ENCODE measurements at regions not wholly inside any gene's neighbourhood (a gene's known extent, or its start where the extent isn't known, plus 50 kb on each side); places are given as distances from the start of the nearest gene placed in this dataset.

DNA sequence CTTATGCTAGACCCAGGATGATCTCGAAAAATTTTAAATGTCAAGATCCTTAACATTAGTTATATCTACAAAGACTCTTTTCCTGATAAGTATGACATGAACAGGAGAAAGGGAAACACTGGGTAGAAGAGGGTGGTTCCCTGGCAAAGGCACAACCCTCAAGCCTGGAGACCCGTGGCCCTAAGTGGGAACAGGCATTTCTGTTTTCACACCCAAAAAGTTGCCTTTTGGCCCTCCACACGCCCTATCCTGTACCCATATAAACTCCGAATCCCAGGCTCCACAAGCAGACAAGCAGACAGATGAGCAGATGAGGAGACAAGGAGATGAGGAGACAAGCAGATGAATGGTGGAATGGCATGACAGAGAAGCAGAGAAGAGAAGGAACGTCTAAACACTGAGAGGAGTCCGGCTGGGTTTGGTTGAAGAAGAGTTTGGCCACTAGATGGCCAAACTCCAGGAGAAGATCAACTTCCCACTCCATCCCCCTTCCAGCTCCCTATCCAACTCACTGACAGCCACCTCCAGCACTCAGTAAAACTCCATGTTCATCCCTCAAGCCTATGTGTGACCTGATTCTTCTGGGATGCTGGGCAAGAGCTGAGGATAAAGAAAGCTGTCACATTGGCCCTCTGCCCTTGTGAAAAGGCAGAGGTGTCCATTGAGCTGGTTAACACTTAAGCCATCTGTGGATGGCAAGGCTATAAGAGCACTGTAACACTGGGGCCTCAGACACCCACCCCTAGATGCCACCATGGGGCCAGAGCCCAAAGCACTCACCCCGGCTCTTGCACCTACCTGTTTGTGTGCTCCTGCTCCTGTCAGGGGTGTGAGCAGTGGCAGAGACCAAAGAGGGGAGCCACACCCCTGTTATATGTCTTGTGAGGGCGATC is 139.6 kb upstream of the FAM20A start:
- no peak for DNase-seq (ENCODE audit: low spot score)

DNA sequence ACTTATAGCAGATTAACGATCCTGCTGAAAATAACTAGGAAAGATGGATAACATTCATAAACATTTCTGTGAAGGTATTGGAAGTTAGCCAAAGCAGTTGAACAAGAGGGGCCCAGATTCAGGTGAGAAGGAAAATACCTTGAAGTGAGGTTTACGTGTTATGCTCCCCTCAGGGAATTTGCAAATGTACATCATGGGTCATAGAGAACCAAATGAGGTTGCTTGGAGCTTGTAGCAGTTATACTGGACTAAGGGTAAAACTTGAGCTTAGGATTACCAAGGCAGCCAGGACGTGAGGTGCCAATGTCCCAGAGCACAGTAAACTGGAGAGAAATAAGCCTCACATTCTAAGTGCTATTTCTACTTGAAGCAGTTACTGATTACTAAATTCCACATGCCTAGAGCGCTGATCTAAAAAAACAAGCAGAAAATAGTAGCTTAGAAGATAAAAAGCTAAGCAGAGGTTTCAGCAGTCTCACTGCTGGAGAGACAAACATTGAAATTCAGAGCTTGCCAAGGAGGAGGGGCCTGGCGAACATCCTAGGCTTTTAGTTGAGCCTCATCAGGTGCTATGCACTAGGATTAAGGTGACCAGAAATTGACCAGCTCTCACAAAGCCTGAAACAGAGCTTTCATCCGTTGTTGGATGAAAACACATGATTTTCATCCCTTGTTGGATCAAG is 136.7 kb upstream of the FAM20A start:
- DNase-seq (ENCODE audit: low spot score) = no peak

DNA sequence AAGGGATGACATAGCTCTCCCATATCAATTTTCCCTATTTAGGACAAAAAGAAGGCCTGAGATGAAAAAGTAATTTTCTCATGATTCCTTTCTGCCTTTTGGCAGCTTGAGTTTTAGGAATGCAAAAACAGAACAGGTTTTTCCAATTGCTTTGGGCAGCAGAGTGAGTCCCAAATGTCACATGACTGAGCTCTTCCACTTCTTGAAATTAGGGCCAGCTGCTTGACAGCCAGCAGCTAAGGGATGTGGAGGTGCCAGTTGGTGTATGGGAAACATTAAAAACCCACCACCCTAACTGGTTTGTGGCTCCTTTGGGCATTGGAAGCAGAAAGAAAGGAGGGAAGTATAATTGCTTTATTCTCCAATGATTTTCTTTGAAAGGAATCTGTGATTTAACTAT is 133.8 kb upstream of the FAM20A start:
- DNase-seq (ENCODE audit: low spot score) = no peak

DNA sequence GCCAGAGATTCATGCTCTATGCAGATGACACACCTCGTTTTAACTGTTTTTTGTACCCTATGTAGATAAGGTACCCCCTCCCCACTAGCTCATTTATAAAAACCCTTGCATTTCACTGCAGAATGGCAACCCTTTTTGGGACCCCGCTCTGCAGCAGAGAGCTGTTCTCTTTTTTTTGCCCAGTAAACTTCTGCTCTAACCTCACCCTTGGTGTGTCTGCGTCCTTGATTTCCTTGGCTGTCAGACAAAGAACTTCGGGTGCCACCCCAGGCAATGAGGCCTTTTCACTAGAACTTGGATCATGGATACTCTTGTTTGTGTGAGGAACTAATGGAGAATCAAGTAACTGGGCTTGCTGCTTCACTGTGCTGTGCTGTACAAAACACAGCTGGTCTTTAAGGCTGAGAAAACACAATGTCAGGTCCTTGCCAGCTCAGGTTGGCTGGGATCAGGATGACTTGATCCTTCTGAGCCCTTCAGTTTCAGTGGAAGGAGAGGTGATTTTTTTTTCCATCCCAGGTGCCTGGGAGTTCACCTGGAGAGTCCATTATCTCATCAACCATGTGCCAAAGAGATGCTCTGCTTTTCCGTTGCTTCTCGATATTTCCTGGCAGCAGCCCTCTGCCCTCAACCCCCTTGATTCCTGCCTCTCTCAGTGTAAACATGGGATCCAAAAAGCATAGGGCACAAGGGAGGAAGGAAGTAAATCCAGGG is 133.2 kb upstream of the FAM20A start:
- DNase-seq (ENCODE audit: low spot score) = no peak

DNA sequence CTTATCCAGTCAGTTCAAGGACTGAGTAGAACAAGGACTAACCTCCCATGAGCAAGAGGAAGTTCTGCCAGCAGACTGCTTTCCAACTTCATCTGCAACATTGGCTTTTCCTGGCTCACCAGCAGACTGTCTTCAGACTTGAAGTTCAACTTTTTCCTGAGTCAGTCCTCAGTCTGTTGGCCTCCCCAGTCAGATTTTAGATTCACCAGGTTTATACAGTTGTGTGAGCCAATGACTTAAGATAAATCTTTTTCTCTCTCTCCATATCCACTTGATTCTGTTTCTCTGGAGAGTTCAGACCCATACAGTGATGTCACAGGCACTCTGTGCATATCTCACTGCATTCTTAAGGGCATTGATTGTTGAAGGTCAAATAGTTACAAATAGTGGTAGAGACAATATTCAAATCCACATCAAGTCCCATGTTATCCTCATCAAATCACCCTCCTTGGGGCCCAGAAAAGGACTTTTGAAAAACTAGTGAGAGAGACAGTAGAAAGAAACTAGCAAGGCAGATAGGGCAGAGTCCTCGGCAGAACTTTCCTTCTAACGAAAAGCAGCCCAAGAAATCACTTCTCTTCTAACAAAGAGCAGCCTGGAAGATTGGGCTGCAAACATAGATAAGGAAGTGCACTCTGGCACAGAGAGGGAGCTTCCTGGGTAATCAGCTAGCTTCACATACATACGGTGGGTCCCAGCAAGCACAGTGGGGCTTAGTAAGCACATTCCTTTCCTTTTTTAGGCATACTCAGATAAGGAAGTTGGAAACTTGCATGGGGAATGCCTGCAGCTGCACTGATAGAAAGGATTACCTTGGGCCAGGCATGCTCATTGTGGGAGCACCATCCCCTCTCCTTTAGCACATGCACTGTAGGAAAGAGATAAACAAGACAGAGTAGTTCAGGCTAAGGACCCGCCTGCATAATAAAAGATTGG is 132.3 kb upstream of the FAM20A start:
- no peak for DNase-seq (ENCODE audit: low spot score)

DNA sequence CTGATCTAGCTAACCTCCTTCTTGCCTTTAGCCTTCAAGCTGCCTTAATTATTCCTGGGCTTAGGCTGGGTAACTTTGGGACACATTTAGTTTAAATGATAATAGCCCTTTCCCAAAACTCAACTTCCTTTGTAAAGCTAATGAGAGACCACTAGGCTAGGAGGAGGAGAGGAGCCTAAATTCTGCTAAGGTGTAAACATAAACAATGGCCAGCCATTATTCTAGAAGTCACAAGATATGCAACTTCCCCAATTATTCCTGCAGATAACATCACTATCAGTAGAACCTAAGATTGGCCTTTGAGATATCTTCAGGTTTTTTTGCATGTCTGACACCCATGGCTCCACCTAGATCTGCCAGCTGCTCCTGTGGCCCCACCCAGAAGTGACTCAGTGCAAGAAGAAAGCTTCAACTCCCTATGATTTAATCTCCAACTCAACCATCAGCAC is 131.2 kb upstream of the FAM20A start:
- DNase-seq (ENCODE audit: low spot score) = no peak

DNA sequence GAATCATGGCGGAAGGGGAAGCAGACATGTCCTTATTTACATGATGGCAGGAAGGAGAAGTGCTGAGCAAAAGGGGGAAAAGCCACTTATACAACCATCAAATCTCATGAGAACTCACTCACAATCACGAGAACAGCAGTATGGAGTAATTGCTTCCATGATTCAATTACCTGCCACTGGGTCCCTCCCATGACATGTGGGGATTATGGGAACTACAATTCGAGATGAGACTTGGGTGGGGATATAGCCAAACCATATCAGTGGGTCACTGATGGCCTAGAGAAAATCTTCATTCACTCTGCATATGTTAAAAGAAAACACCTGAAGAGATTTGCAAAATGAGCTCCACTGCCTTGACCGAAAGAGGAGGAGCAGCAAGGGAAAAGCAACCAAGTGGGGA is 130.3 kb upstream of the FAM20A start:
- DNase-seq (ENCODE audit: low spot score) = no peak

DNA sequence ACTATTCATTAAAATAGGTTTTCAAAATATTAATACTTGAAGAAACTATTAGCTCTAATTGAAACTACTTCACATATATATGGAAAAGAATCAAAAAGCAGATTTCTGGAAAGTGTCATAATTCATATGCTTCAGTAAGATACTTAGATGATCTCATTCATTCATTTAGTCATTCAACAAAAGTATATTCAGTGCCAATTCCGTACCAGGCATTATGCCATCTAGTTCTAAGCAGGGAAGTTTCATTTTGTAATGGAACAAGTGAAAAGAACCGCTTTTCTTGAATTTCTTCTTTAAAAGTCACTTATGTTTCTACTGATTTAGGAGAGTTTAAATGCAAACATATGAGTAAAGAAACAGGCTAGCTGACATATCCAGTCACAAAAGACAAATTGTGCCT is 118.3 kb upstream of the FAM20A start:
- peak; percentile 18 for DNase-seq (ENCODE audit: low spot score)

DNA sequence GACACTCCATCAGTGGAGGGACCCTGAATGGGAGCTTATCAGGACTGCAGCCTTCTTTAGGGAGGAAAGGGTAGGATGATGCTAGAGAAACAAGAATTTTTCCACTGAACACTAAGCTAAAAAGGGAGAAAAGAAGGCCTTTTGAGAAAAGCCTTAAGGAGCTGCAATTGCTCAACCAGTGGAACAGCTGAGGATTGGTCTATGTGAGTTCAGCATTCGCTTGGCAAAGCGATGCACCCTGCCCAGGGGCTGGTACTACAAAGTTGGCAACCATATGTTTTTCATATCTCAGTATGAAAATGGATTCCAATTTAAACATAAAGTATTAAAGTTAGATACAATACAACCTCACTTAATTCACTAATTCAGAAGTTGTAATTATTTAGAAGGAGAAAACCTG is 117.8 kb upstream of the FAM20A start:
- no peak for DNase-seq (ENCODE audit: low spot score)

DNA sequence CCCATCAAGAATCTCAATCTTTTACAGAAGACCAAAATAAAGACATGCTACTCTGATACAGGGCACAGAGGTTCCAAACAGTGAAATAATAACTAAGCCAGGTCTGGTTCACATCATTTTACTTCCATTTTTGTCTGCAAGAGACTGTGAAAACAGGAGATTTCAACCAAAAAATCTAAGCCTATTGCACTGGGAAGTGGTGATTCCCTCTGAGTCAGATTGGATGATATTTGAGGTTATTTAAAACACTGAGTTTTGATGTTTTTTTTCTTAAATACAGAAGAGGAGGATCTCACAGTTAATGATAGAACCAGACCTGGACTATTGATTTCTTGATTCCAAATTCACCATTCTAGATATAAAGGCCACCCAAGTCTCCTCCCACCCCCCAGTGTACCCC is 117.3 kb upstream of the FAM20A start:
- DNase-seq (ENCODE audit: low spot score) = no peak

DNA sequence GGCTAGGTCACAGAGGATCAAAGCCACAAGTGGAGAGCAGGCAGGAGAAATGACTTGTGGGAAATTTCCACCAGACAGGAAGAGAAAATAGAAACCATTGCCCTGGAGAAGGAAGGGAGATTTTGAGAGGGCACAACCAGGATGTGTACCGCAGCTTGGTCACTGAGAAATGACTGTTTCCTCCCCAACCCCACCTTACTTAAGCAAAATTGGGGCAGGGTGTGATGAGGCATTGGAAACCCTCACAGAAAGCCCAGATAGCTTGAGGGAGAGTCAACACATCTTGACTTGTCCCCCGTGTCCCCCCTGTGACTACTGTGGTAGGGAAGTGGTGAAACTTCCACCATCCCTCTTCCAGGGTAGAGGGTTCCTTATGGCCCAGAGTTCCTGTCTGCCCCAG is 113.5 kb upstream of the FAM20A start:
- DNase-seq (ENCODE audit: low spot score) = no peak

DNA sequence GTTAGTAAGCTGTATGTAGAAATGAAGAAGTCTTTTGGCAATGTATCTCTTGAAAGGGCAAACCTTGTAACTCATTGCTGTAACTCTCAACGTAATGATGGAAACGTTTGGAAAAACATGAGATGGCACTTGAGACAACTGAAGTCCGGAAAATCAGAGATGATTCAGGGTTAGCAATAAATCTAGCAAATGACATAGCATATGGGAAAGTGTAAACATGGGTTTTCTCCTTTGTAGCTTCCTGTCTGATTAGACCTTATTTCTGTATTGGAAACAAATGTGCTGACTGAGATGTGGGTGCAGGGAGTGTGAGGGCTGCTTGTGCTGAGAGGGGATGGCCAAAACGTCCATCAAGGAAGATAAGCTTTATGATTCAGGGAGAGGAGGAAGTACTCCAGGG is 110.7 kb upstream of the FAM20A start:
- DNase-seq (ENCODE audit: low spot score) = no peak

DNA sequence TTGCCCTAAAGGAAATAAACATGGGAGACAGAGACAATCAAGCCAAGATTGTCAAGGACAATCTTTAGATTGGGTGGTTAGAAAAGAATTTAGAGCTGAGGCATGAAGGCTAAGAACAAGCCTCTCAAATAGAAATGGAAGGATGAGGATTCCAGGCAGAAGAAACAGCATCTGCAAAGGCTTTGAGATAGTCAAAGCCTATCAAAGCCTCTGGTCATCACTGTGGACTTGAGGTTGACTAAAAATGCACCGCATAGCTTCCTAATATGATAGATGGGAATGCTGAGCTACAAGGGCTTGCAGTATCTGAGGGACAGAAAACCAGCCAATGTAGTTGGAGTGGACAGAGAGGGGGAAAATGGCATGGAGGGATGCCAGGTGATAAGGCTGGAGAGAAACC is 109.8 kb upstream of the FAM20A start:
- DNase-seq (ENCODE audit: low spot score) = no peak

DNA sequence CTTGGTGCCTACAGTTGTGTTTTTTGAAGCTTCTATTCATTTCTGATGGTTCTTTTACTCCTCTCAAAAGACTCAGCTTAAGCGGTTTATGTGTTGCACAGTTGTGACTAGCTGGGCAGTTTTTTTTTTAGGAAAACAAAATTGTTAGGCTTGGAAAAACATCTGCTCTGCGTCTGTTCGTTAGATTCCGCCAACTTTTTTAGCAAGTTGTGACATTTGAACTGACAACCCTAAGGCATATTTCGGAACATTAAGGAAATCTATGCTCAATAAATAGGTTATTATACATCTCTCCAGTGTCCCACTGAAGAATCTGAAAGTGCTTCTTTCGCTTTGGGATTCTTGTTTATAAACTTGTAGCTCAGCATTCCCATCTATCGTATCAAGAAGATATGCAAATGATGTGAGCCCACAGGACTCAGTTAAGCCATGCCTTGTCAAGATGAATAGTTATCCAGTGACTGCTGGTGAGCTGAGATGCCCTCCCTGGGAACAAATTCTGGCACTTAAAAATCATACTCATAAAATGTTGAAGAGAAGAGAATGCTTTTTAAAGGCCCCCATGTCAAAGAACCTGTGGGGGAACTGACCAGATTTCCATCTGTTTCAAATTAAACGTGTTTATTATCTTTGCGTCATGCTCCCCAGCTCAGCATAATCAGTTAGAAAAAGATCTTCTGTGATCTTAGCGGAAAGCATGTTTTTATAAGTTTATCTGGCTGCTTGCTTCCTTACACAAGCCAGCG is 109.0 kb upstream of the FAM20A start:
- no peak for DNase-seq (ENCODE audit: low spot score)

DNA sequence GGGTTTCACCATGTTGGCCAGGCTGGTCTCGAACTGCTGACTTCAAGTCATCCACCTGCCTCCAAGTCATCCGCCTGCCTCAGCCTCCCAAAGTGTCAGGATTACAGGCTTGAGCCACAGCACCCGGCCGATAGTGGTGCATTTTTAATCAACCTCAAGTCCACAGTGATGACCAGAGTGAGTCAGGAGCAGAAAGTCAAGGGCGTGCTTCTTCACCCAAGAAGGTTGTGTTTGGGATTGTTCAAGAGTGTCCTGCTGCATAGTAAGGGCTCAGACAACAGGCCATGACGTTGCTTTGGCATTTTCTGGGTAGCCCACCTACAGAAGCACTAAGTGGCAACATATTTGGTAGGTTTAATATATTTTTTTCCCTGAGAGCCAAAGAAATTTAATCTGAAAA is 108.3 kb upstream of the FAM20A start:
- no peak for DNase-seq (ENCODE audit: low spot score)

DNA sequence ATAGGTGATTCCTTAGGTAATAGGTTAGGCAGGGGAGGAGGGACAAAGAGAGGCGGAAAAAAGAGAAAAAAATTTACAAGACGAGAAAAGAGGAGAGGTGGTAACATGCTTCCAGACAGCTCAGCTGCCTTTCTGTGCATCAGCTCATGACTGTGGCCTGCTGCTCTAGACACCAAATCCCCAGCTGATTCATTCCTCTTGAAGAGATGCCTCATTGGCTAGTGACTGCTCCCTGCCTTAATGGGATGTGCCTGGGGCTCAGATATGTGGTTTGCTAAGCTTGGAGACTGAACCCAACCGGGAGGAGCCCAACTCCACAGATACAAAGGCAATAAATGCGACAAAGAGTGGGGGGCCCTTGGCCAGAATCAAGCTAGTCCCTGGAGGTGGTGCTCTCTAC is 105.9 kb upstream of the FAM20A start:
- DNase-seq (ENCODE audit: low spot score) = peak; percentile 21

DNA sequence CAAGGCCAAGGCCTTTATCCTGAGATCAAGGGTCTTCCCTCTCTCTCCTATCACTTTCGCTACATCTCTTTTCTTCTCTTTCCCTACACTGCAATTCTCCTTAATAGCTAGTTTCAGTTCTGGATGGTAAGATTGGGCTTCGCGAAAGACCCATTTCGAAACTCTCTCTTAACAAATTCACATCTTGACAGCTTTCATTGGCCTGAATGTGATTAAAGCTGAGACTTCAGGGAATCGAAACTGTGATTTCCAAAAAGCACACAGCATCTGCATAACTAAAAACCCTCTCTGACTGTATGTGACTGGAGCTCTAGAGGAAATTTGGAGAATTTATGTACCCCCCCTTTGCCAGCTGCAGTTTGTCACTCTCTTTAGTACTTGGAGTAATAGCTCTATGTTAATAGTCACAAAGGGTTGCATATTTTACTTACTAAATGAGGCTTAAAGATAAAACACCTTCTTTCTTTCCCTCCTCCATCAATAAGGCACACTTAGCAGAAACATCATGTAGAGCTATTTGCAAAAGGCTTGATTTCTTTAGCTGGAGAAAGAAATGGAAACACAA is 105.3 kb upstream of the FAM20A start:
- DNase-seq (ENCODE audit: low spot score) = no peak

DNA sequence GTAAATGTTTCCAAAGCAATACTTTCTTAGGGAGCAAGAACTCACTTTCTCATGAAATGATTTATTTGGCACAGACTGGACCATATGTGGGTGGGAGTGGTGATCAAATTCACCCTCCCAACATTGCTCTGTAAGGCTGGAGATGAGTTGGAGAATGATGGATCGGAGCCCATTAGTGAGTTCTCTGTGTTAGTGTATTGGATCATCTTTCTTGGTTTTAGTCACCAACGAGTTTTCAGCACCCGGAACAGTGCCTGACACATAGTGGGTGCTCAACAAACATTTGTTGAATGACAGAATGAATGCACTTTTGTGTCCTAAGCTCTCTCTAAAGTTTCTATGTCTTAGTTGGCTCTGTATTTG is 104.5 kb upstream of the FAM20A start:
- no peak for DNase-seq (ENCODE audit: low spot score)

DNA sequence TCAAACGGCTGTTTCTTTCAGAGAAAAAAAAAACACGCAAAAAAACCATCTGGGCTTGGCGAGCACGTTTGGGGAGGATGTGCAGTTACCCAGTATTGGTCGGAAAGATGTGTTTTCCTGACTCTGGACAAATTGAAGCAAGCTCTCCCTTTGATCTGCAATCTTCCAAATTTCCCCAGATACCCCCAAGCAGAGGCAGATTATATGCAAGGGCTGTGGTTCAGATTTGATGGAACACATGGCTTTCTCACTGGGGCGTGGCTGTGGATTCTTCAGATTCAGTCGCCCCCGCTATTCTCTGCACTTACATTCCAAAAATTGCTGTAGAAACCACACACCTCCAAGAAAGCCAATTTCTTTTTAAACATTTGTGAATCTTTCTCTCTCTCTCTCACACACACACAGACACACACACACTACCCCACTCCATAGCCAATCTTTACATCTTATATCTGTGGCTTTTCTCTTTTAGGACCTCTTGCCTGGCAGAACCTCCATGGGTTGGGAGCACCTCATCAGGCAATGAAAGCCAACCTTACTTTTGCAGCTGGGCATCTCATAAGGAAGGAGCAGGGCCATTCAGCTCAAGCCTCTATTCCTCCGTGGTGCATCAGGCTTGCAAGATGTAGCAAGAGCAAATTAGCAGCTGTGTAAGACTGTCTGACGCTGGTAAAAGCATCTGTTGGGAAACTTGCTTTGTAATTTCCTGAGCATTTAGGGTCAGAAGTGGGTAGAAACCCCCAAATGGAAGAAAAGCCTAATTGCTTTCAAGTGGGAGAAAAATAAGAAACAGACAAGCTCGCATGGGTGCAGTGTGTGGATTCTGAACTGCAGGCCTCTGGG is 103.9 kb upstream of the FAM20A start:
- no peak for DNase-seq (ENCODE audit: low spot score)

DNA sequence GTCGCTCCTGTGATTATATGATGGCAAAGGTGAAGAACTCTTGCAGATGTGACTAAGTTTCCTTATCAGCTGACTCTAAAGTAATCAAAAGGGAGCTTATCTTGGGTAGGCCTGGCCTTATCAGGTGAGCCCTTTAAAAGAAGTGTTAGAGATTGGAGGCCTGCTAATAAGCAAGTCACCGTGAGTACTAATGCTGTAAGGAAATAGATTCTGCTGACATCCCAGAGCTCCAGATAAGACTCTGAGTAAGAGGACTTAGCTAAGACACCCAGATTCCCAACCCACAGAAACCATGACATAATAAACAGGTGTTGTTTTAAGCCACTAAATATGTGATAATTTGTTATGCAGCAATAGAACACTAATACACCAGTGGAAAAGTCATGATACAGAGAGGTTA is 99.9 kb upstream of the FAM20A start:
- DNase-seq (ENCODE audit: low spot score) = no peak

Measured in RKO (cell line).